Kidney capillary endothelial cell (primary cell): ENCODE measurements at regions not wholly inside any gene's neighbourhood (a gene's known extent, or its start where the extent isn't known, plus 50 kb on each side); places are given as distances from the start of the nearest gene placed in this dataset.
"Not testable (repeated sequence)": the region's sequence is repeated elsewhere in the genome, so short reads cannot be mapped to it uniquely, and the experiment has no call there.

ENCODE experiments used
- DNase-seq: peaks from one replicate; pipeline ENCODE4 v3.0.0-alpha.2; 2018; ENCODE audit warnings: low spot score

GRCh38 chr6:159440911-159441703, 251.9 kb downstream of the SOD2 start:
- no peak for DNase-seq

GRCh38 chr6:159440349-159440748, 252.7 kb downstream of the SOD2 start:
- DNase-seq = no peak

GRCh38 chr6:159439651-159440050, 253.4 kb downstream of the SOD2 start:
- no peak for DNase-seq

GRCh38 chr6:159438106-159438505, 254.9 kb downstream of the SOD2 start:
- no peak for DNase-seq

- DNase-seq = no peak
Measured at GRCh38 chr6:159436581-159436980, 256.5 kb downstream of the SOD2 start.

GRCh38 chr6:159435701-159436100, 257.3 kb downstream of the SOD2 start:
- DNase-seq = no peak

GRCh38 chr6:159434410-159434809, 258.6 kb downstream of the SOD2 start:
- DNase-seq = no peak

GRCh38 chr6:159433550-159433949, 259.5 kb downstream of the SOD2 start:
- no peak for DNase-seq

GRCh38 chr6:159431750-159432149, 261.3 kb downstream of the SOD2 start:
- DNase-seq = no peak

- DNase-seq = no peak
Measured at GRCh38 chr6:159430323-159430722, 261.1 kb downstream of the FNDC1 start.

GRCh38 chr6:159429433-159429832, 260.2 kb downstream of the FNDC1 start:
- DNase-seq = no peak

- no peak for DNase-seq
Measured at GRCh38 chr6:159427771-159428170, 258.6 kb downstream of the FNDC1 start.

GRCh38 chr6:159427335-159427734, 258.1 kb downstream of the FNDC1 start:
- no peak for DNase-seq

- DNase-seq = no peak
Measured at GRCh38 chr6:159425421-159425820, 256.2 kb downstream of the FNDC1 start.

- DNase-seq = no peak
Measured at GRCh38 chr6:159422041-159422984, 253.1 kb downstream of the FNDC1 start.

- no peak for DNase-seq
Measured at GRCh38 chr6:159421586-159421985, 252.4 kb downstream of the FNDC1 start.

GRCh38 chr6:159418997-159419396, 249.8 kb downstream of the FNDC1 start:
- DNase-seq = no peak

GRCh38 chr6:159416891-159417560, 247.8 kb downstream of the FNDC1 start:
- DNase-seq = no peak

- DNase-seq = no peak
Measured at GRCh38 chr6:159415540-159415939, 246.3 kb downstream of the FNDC1 start.

- no peak for DNase-seq
Measured at GRCh38 chr6:159414711-159415110, 245.5 kb downstream of the FNDC1 start.

GRCh38 chr6:159407211-159407780, 238.1 kb downstream of the FNDC1 start:
- DNase-seq = not testable (repeated sequence)

- DNase-seq = no peak
Measured at GRCh38 chr6:159404296-159404695, 235.1 kb downstream of the FNDC1 start.
